Fibroblast of upper back skin (primary cell): ENCODE measurements at regions not wholly inside any gene's neighbourhood (a gene's known extent, or its start where the extent isn't known, plus 50 kb on each side); places are given as distances from the start of the nearest gene placed in this dataset.
"Not testable (repeated sequence)": the region's sequence is repeated elsewhere in the genome, so short reads cannot be mapped to it uniquely, and the experiment has no call there.

Experiments
- DNase-seq: peaks from one replicate; pipeline ENCODE4 v3.0.0-alpha.2; 2013

DNA sequence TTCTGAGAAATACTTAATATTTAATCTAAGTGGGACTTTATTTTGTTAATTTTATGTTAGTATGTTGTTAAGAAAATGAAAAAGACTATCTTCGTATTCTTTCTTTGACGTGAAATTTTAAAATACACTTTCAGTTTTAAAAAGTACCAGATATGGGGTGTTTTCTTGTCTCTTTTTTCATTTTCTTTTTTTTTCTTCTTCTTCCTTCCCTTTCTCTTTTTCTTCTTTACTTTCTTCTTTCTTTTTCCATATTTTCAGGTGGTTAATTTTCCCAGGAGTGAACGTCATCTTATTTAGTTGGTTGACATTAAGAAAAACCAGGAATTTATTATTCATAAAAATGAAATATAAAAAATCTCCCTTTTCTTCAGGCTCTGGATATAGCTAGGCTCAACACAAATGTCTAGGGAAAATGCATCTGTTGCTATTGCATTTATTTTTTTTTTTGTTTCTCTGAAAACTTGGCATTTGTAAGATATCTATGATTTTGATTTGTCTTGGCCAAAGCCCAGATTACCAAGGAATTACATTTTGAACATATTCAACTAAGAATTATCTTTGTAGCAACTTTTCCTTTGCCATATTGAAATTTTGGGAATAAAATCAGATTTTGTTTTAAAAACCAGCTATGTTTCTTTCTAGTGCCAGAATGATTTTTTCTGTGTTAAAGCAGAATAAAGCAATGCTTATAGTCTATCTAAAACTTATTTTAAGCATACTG is 241.3 kb upstream of the FOXP2 start:
- no peak for DNase-seq

DNA sequence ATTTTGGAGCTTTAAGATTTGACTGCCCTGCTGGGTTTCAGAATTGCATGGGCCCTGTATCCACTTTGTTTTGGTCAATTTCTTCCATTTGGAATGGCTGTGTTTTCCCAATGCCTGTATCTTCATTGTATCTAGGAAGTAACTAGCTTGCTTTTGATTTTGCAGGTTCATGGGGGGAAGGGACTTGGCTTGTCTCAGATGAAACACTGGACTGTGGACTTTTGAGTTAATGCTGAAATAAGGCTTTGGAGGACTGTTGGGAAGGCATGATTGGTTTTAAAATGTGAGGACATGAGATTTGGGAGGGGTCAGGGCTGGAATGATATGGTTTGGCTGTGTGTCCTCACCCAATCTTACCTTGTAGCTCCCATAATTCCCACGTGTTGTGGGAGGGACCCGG is 245.2 kb upstream of the FOXP2 start:
- not testable (repeated sequence) for DNase-seq

DNA sequence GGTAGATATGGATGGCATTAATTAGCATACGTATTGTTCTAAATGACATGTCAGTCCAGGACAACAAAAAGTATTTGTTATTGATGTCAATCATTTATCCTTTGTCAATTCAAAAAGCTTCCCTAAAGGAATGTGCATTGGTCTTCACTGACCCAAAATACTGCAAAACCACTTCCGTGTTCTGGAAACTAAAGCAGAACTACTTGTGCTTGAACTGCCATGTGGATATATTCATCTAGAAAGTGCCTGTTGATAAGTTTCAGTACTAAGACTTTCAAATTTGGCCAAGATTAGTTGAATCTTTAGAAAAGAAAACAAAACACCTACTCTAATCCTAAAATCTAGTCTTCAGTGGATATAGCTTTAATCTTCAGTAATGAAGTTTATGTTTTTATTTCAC is 242.1 kb upstream of the PPP1R3A start:
- no peak for DNase-seq

DNA sequence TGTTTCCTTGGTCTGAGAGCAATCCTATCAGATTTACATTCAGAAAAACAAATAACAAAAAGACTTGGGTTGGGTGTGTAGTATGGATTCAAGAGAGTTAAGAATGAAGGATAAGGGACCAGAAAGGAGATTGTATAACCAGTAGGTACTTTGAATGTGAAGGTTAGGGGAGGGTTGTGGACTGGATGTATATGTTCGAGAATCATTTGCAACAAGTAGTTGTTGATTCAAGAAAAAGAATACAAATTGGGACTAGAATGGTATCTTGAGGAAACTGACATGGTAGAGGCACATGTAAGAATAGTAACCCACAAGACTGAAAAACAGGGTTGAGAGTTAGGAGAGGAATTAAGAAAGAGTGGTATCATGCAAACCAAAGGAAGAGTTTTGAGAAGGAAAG is 240.0 kb upstream of the PPP1R3A start:
- DNase-seq, result no peak

DNA sequence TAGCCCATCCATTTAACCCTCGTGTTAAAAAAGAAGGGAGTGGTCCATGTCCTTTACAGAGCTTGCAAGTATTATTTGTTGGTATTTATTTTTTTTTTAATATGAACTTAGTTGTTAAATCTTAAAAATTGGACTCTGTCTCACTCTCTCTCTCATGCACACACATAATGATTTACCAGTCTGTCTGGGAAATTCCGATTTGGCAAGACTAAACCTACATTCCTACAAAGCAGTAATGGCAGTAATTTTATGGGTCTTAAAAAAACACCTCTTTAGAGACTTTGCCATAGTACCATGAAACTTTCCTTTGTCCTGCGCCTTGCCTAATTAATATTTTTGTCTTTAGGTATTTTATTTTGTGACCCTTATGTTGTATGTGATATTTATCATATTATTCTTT is 239.5 kb upstream of the PPP1R3A start:
- no peak for DNase-seq

DNA sequence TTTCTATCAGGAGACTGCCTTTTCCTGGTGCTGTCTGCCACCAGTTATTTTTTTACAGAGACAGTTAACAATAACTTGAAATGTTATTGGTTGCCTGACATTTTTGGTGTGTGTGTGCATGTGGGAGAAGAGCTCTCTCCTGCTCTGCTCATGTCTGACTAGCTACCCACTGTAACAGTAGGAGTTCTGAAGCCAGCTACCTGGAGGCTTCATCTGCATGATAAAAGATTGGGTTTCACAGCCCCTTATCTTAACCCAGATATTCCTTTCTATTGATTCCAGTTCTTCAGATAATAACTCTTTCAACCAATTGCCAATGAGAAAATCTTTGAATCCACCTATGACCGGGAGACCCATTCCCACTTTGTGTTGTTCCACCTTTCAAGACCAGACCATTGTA is 237.4 kb upstream of the PPP1R3A start:
- DNase-seq, result no peak

DNA sequence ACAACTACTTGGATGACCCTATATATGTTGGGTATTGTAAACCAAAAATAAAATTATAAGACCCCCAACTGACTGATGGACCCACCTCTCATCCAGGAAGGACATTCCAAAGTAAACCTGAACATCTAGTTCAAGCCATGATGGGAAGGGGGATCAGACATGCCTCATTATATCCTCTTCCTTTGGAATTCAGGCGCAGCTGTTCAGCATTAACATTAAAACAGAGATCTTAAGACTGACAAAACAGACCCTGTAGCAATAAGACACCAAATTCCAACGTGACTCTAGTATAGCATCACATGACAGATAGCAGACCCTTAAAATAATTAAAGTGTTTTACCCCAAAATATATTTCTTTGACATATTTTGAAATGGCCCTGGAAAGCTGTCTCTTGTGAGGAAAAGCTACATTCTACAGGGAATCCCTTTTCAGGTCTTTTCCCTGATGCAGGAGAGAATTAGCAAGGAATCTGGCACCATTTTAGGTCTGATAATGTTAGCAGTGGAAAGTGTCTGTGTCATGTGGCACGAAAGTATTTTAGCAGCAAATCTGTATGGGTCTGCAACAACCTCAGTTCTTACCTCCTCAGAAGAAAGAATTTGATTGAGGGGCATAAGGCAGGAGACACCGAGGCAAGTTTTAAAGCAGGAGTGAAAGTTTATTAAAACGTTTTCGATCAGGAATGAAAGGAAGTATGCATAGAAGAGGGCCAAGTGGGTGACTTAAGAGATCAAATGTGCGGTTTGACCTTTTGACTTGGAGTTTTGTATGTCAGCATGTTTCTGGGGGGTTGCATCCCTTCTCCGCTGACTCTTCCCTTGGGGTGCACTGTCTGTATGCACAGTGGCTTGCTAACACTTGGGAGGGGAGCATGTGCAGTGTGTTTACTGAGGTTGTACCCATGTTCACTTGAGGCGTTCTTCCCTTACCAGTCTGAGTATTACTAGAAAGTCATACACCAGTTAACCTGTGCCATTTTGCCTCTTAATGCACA is 236.6 kb upstream of the PPP1R3A start:
- peak; percentile 7 for DNase-seq

DNA sequence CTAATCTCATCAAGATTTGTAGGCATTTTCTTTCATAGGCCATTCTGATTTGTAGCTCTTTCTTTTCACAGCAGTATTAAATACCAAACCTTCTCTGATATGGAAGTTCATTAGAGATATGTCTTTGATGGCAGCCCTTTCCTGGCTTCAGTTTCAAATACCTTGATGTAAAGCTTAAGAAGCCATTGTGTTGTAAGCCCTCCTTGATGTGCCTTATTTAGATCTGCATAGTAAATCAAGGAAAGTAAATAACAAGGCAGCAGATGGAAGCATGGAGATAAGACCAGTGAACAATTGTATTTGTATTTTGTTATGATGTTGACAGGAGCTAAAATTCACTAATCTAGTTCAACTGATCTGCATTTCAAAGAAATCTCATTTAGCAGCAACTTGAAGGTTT is 234.9 kb upstream of the PPP1R3A start:
- DNase-seq, result no peak

DNA sequence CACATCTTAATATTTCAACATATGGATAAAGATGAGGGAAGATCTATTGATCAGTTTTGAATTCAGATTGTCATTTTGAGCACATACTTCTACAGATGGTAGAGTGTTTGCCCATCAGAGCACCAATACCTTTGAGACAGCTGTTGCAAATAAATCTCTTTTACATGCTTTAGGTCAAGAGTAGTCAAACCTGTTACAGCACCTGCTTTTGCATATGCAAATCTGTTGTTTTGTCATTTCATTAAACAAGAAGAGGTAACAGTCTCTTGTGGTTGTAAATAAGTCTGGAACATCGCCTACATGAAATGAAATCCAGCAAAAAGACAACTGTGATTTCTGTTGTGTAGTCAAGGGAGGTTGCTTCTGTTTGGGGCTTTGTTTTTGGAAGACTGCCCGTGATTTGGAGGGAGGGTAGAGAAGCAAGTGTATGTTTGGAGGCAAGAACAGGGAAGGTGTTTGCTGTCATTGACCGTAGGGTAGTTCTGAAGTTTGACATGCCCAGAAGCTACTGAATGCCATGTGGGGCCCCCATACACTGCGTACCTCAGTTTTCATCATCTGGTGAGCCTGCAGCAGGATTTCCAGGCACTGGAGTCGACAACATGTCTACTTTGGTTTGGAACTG is 233.6 kb upstream of the PPP1R3A start:
- no peak for DNase-seq

DNA sequence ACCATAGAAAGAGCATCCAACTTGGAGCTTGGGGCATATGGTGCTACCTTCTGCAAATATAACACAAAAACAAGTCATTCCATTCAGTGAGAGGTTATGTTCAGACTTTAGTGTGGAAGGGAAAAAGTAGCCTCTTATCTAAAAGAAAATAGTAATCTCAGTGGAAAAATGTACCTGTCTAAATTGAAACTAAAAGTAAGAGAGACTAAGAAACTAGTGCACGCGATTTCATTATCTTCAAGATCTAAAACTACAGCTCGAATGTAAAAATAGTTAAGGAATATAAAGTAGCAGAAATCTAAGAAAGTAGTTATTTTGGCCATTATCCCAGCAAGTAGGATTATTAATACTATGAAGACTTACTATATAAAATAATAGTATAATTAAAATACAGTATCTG is 233.0 kb upstream of the PPP1R3A start:
- no peak for DNase-seq

DNA sequence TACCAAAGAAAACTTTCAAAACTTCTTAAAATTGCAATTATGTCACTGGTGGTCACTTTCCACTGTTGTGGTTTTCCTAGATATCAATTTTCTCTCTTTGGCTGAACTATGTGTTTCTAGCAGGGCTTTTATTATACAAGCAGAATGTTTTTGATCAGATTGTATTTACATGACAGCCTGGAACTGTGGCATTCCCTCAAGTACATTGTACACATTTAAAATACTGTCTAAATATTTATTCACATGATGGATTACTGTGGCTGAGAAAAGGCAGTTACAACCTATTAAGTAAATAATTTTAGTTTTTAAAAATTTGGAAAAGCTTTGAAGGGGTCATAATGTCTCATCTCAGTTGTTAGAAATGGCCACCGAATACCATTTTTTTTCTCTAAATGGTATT is 231.9 kb upstream of the PPP1R3A start:
- no peak for DNase-seq

DNA sequence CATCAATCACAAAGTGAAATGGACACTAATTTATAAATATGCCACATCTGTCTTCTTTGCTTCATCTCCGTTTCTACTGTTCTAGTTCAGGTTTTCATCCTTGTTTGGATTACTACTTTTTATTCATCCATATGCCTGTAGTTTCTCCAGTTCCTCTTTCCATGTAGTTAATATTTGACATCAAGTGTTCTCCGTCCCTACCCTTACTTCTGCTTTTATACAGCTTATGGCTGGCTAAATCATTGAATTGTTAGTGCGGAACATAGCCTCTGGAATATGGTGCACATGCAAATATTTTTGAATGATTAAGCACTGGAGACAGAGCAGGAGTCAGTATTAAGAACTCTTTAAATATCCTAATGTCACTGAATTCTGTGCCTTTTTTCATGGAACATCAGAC is 230.0 kb upstream of the PPP1R3A start:
- no peak for DNase-seq

DNA sequence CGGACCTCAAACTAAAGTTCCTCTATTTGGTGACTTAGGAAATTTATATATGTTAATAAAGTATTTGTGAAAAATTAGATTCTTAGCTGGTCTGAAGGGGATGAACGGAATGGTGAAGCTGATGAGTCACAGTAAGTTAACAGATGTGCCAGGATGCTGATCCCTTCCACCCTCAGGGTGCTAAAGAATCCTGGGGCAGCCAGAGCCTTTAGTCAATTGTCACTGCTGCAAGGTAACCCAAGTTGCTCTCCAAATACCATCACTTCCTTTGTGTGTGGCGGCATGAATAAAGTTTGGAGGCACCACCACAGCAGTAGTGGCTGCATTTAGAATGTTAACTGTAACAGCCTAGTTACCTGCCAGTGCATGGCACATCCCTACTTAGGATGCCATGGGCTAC is 222.6 kb upstream of the PPP1R3A start:
- DNase-seq, result no peak

DNA sequence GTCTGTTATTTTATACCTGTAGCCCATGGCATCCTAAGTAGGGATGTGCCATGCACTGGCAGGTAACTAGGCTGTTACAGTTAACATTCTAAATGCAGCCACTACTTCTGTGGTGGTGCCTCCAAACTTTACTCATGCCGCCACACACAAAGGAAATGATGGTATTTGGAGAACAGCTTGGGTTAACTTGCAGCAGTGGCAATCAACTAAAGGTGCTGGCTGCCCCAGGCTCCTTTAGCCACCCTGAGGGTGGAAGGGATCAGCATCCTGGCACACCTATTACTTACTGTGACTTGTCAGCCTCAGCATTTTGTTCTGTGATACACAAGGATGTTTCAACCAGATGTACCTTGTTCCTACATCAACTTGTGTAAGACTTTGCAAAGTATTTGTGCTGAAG is 221.8 kb upstream of the PPP1R3A start:
- no peak for DNase-seq

DNA sequence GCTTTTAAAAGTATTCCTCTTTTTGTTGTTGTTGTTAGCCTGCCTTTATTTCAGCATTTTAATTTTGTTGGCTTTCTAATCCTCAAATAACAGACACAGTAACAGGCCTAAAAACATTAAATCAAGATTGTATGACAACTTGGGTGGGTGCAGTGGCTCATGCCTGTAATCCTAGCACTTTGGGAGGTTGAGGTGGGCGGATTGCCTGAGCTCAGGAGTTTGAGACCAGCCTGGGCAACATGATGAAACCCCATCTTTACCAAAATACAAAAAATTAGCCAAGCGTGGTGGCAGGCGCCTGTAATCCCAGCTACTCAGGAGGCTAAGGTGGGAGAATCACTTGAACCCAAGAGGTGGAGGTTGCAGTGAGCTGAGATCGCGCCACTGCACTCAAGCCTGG is 220.9 kb upstream of the PPP1R3A start:
- not testable (repeated sequence) for DNase-seq

DNA sequence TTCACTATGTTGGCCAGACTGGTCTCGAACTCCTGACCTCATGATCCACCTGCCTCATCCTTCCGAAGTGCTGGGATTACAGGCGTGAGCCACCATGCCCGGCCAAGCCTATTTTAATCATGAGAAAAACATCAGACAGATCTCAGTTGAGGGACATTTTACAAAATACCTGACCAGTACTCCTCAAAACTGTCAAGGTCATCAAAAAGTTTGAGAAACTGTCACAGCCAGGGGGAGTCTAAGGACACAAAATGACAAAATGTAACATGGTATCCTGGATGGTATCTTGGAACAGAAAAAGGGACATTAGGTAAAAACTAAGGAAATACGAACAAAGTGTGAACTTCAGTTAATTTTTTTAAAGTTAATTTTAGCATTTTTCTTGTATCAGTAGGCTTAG is 219.8 kb upstream of the PPP1R3A start:
- DNase-seq, result no peak

DNA sequence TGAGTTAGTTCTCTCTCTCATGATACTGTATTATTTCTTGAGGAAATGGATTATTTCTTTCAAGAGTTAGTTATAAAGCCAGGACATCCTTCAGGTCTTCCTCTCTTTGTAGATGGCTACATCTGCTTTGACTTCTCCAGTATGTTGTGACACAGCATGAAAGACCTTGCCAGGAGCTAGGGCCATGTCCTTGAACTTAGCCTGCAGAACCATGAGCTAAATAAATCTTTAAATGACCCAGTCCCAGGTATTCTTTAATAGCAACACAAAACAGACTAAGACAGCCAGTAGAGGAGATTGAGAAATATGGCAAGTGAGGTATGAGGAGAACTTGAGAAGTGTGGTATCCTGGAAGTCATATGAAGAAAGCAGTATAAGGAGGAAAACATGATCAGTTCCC is 214.9 kb upstream of the PPP1R3A start:
- DNase-seq, result no peak

DNA sequence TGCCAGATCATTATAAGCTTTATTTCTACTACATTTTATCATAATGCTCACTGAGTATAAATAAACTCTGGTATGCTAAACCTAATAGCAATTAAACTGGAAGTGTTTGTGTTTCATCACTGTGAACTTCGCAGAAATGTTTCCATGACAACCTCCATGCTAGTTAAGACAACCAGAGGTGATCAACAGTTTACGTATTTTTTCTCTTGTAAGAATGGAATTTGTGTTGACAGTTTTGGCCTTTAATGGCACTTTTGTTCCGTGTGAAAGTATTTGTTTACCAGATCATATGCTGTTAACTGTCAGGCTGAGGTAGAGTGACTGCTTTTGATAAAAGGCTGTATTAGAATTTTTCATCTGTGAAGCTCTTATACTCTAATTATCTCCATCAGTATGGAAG is 212.1 kb upstream of the PPP1R3A start:
- no peak for DNase-seq

DNA sequence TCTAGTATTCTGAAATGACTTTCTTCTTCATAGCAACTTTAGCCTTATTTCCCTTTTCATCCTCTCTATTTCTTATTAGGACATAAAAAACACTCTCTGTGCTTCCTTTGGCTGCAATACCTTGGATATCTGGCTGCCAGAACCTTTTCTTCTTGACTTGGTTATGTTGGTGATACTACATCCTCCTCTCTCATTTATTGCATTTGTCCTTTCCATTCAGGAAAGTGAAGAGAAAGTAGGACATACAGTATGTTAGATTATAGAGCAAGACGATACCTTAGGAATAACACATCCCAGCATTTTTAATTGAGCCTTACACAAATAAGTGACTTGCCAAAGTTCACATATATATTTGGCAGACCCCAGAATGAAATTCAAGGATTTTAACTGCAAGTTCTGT is 210.1 kb upstream of the PPP1R3A start:
- DNase-seq, result no peak

DNA sequence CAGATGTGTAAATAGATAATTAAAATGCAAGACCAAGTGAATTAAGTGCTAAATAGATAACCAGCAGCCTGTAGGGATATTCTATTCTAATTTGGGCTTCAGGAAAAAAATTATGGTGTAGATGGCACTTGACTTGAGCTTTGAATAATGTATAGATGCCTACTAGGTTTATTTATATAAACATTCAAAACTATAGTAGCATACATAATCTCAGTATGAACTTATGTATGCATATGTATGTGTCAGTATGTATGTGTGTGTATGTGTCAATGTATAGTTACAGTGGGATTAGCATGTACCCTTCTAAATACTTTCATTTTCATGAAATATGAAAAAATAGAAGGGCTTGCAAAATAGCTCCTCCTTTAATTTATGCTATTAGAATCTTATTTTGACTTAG is 207.3 kb upstream of the PPP1R3A start:
- no peak for DNase-seq

DNA sequence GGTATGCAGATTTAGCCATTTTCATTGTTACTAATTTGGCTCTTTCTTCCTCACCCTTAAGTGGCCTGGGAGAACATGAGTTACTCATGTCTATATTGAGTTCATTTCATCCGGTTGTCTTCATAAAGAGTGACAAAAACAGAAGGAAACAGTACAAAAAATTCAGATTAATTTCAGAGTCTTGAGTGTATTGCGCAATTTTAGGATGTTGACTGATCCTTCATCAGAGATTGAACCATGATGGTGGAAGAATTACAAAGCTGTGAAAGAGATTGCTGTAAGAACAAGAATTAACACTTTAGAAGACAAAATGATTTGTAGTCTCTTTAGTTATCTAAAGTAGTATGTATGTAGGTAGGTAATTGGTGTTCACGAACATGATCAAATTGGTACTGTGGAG is 194.0 kb upstream of the PPP1R3A start:
- no peak for DNase-seq

DNA sequence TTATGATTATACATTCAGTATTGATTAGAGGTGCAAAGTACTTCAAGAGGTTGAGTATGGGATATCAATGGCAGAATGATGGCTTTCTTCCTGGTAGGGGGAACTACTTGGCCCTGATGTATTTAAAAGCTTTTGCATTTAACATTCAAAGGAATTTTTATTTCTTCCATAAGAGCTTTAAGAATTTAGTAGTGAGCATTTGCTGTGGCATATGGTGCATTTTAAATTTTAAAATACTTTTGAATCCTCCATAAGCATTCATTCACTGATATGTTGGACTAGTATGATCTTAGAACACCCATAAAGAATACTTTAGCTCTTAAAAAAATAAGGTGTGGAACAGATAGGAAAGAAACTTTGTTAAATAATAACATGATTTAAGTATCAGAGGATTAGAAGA is 191.9 kb upstream of the PPP1R3A start:
- no peak for DNase-seq

DNA sequence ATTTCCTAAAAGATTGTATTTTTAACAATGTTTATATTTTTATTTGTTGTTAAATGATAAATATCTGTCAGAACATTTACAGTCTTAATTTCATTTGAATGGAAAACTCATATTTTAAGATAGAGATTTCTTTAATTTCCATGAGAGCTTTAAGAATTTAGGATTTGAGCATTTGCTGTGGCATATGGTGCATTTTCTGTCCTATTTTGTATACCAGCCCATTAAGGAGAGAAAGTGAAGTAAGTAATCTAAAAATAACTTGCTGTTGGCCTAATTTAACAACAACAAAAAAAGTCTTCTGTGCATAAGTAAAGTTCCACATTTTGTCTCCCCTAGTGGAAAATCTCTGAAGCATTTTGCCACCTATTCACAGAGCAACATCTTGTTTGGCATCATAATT is 190.9 kb upstream of the PPP1R3A start:
- no peak for DNase-seq

DNA sequence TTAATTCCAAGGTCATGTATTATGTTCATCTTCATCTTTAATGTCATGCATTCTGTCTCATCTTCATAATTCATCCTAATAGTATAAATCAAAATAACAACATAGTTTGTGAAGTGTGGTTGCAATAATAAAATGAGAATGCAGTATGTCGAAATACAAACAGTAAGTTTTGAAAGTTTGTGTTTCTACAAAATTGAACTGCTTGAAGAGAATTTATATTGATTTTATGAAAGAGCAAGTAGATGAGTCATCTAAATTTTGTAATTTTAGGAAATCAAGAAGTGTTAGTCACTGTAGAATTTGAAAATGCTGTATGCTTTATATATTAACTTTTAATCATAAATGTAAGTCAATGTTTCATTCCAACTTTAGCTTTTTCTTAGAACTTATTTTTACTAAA is 190.5 kb upstream of the PPP1R3A start:
- peak; percentile 9 for DNase-seq
